NCI-H2227 treated with DMSO at 0.1 percent for 48 hours (cell line): ENCODE measurements at regions not wholly inside any gene's neighbourhood (a gene's known extent, or its start where the extent isn't known, plus 50 kb on each side); places are given as distances from the start of the nearest gene placed in this dataset.

ENCODE experiments used
- DNase-seq: peaks from one replicate; lab custom pipeline; 2025; lab: John Stamatoyannopoulos, UW

- peak; percentile 38 for DNase-seq
Observed at GRCh38 chr2:176648700-176649297, 379.6 kb downstream of the MTX2 start.

- DNase-seq: no peak
Observed at GRCh38 chr2:176650104-176650837, 381.0 kb downstream of the MTX2 start.

- peak; percentile 40 for DNase-seq
Observed at GRCh38 chr2:176650838-176651555, 381.8 kb downstream of the MTX2 start.

- DNase-seq: peak; percentile 91
Observed at GRCh38 chr2:176652300-176653182, 383.3 kb downstream of the MTX2 start.

GRCh38 chr2:176653479-176654443 lies 384.5 kb downstream of the MTX2 start:
- DNase-seq: peak; percentile 83

GRCh38 chr2:176656038-176656775 lies 387.0 kb downstream of the MTX2 start:
- DNase-seq: no peak

GRCh38 chr2:176656776-176657140 lies 387.5 kb downstream of the MTX2 start:
- no peak for DNase-seq

- DNase-seq: no peak
Observed at GRCh38 chr2:176657393-176657792, 388.2 kb downstream of the MTX2 start.

GRCh38 chr2:176658708-176659107 lies 389.5 kb downstream of the MTX2 start:
- no peak for DNase-seq

- DNase-seq: no peak
Observed at GRCh38 chr2:176662753-176663152, 393.5 kb downstream of the MTX2 start.

GRCh38 chr2:176664478-176664877 lies 395.2 kb downstream of the MTX2 start:
- no peak for DNase-seq

GRCh38 chr2:176665086-176665485 lies 395.8 kb downstream of the MTX2 start:
- no peak for DNase-seq

- DNase-seq: no peak
Observed at GRCh38 chr2:176668912-176669311, 399.7 kb downstream of the MTX2 start.

- DNase-seq: no peak
Observed at GRCh38 chr2:176669398-176670174, 400.3 kb downstream of the MTX2 start.

- peak; percentile 74 for DNase-seq
Observed at GRCh38 chr2:176675271-176675949, 406.2 kb downstream of the MTX2 start.

GRCh38 chr2:176677746-176678265 lies 408.6 kb downstream of the MTX2 start:
- no peak for DNase-seq

GRCh38 chr2:176678571-176678970 lies 409.3 kb downstream of the MTX2 start:
- no peak for DNase-seq

- no peak for DNase-seq
Observed at GRCh38 chr2:176679061-176679669, 409.9 kb downstream of the MTX2 start.
